WTC11 (cell line): ENCODE measurements at regions not wholly inside any gene's neighbourhood (a gene's known extent, or its start where the extent isn't known, plus 50 kb on each side); places are given as distances from the start of the nearest gene placed in this dataset.

Source experiments
- ATAC-seq: fragments of 200-7000 bp; cut with Tn5 transposase; 2 replicates; pipeline ENCODE4 v1.10.0; 2021; ENCODE audit warnings: mild to moderate bottlenecking, moderate library complexity
- CTCF ChIA-PET: fragments of 300-600 bp; sonication (Branson Sonifier 250); formaldehyde crosslinking; loops from one replicate; lab custom pipeline; 2021; ENCODE audit warnings: antibody characterized with exemption; lab: Charles Lee
- POLR2A ChIA-PET: fragments of 350-600 bp; sonication (Branson Sonifier 250); formaldehyde crosslinking; loops from one replicate; lab custom pipeline; 2021; ENCODE audit warnings: antibody characterized with exemption; lab: Charles Lee
- DNase-seq: peaks from one replicate; pipeline ENCODE4 v3.0.0; 2021; ENCODE audit warnings: low spot score
- H3K27ac Mint-ChIP-seq: 2 replicates; pipeline ENCODE4 v1.8.0; 2021; ENCODE audit warnings: mixed read lengths
- H3K27me3 Mint-ChIP-seq: 2 replicates; pipeline ENCODE4 v1.8.0; 2021; ENCODE audit warnings: low read depth, mild to moderate bottlenecking, moderate library complexity, mixed read lengths
- H3K36me3 Mint-ChIP-seq: 2 replicates; pipeline ENCODE4 v1.8.0; 2021; ENCODE audit warnings: mixed read lengths
- H3K4me1 Mint-ChIP-seq: 2 replicates; pipeline ENCODE4 v1.8.0; 2022; ENCODE audit warnings: mixed read lengths
- H3K4me3 Mint-ChIP-seq: 2 replicates; pipeline ENCODE4 v1.8.0; 2021; ENCODE audit warnings: mild to moderate bottlenecking, moderate library complexity, mixed read lengths
- H3K9me3 Mint-ChIP-seq: 2 replicates; pipeline ENCODE4 v1.8.0; 2021; ENCODE audit warnings: mixed read lengths
- CBFB ChIP-seq: sonication (generic); formaldehyde crosslinking; IDR thresholded peaks from 2 replicates; pipeline ENCODE4 v1.8.1; 2022; ENCODE audit warnings: mild to moderate bottlenecking, low read depth, missing genetic modification reagents
- CTCF ChIP-seq: fragments of 200-600 bp; IDR thresholded peaks from 2 replicates; pipeline ENCODE4 v1.8.0; 2022; ENCODE audit warnings: antibody characterized with exemption
- E2F1 ChIP-seq: sonication (generic); formaldehyde crosslinking; IDR thresholded peaks from 2 replicates; pipeline ENCODE4 v1.8.0; 2022; ENCODE audit warnings: mild to moderate bottlenecking, missing genetic modification reagents
- ELF4 ChIP-seq: sonication (generic); formaldehyde crosslinking; IDR thresholded peaks from 2 replicates; pipeline ENCODE4 v1.8.1; 2022; ENCODE audit warnings: low read depth, mild to moderate bottlenecking, moderate library complexity, missing genetic modification reagents
- ESRRA ChIP-seq: sonication (generic); formaldehyde crosslinking; IDR thresholded peaks from 2 replicates; pipeline ENCODE4 v1.8.1; 2022; ENCODE audit warnings: mild to moderate bottlenecking, missing genetic modification reagents, borderline replicate concordance
- ETV6 ChIP-seq: sonication (generic); formaldehyde crosslinking; IDR thresholded peaks from 2 replicates; pipeline ENCODE4 v1.8.1; 2022; ENCODE audit warnings: mild to moderate bottlenecking, missing genetic modification reagents
- GRHL2 ChIP-seq: fragments of 250-450 bp; sonication (Bioruptor Pico); IDR thresholded peaks from 2 replicates; pipeline ENCODE4 v1.8.0; 2022; ENCODE audit warnings: mild to moderate bottlenecking, moderate library complexity; ENCODE audit not compliant: insufficient replicate concordance, severe bottlenecking
- GTF2I ChIP-seq: fragments of 250-450 bp; sonication (Bioruptor Pico); conservative IDR thresholded peaks from 2 replicates; pipeline ENCODE4 v1.4.0; 2021; ENCODE audit warnings: mild to moderate bottlenecking
- JUN ChIP-seq: sonication (generic); formaldehyde crosslinking; IDR thresholded peaks from 2 replicates; pipeline ENCODE4 v1.8.0; 2023; ENCODE audit warnings: mild to moderate bottlenecking, missing genetic modification reagents
- NFE2L1 ChIP-seq: sonication (generic); formaldehyde crosslinking; IDR thresholded peaks from 2 replicates; pipeline ENCODE4 v1.8.1; 2023; ENCODE audit warnings: missing genetic modification reagents
- NR1H2 ChIP-seq: sonication (generic); formaldehyde crosslinking; IDR thresholded peaks from 2 replicates; pipeline ENCODE4 v1.9.0; 2021; ENCODE audit warnings: mild to moderate bottlenecking, moderate library complexity, missing genetic modification reagents
- SMAD3 ChIP-seq: sonication (generic); formaldehyde crosslinking; IDR thresholded peaks from 2 replicates; pipeline ENCODE4 v1.8.0; 2022; ENCODE audit warnings: missing genetic modification reagents, mild to moderate bottlenecking, borderline replicate concordance
- SOX15 ChIP-seq: fragments of 250-450 bp; sonication (Bioruptor Pico); IDR thresholded peaks from 2 replicates; pipeline ENCODE4 v1.9.0; 2021; ENCODE audit warnings: mild to moderate bottlenecking
- ZNF232 ChIP-seq: sonication (generic); formaldehyde crosslinking; IDR thresholded peaks from 2 replicates; pipeline ENCODE4 v1.8.0; 2022; ENCODE audit warnings: mild to moderate bottlenecking, missing genetic modification reagents
- ZNF317 ChIP-seq: sonication (generic); formaldehyde crosslinking; IDR thresholded peaks from 2 replicates; pipeline ENCODE4 v1.8.1; 2023; ENCODE audit warnings: low read depth, mild to moderate bottlenecking, moderate library complexity, missing genetic modification reagents, borderline replicate concordance
- ZNF512 ChIP-seq: sonication (generic); formaldehyde crosslinking; IDR thresholded peaks from 2 replicates; pipeline ENCODE4 v1.8.1; 2022; ENCODE audit warnings: missing genetic modification reagents, borderline replicate concordance
- ZNF532 ChIP-seq: fragments of 250-450 bp; sonication (Bioruptor Pico); IDR thresholded peaks from 2 replicates; pipeline ENCODE4 v1.9.0; 2021; ENCODE audit warnings: mild to moderate bottlenecking, borderline replicate concordance
- ZNF671 ChIP-seq: fragments of 250-450 bp; sonication (Bioruptor Pico); IDR thresholded peaks from 2 replicates; pipeline ENCODE4 v1.8.0; 2021; ENCODE audit warnings: mild to moderate bottlenecking

GRCh38 chr4:82260632-82261031 is 113.2 kb downstream of the HNRNPD start (continued):
- TF ChIP-seq SMAD3 (CRISPR knock-in tag), result no peak

- no peak for TF ChIP-seq NR1H2
- TF ChIP-seq GRHL2 (CRISPR knock-in tag), result no peak
- no peak for TF ChIP-seq NFE2L1
- no peak for TF ChIP-seq ELF4 (CRISPR knock-in tag)
- TF ChIP-seq SOX15, result no peak
- no peak for TF ChIP-seq ESRRA (CRISPR knock-in tag)
- TF ChIP-seq ETV6 (CRISPR knock-in tag), result no peak
- no peak for TF ChIP-seq ZNF317
- TF ChIP-seq ZNF512 (CRISPR knock-in tag), result no peak
- TF ChIP-seq ZNF671 (CRISPR knock-in tag), result no peak
- TF ChIP-seq GTF2I (CRISPR knock-in tag), result no peak
- TF ChIP-seq JUN, result no peak
- TF ChIP-seq ZNF532 (CRISPR knock-in tag), result no peak
- TF ChIP-seq ZNF232 (CRISPR knock-in tag), result no peak
- TF ChIP-seq E2F1 (CRISPR knock-in tag), result no peak
- no peak for TF ChIP-seq CTCF
- no peak for TF ChIP-seq CBFB
- H3K9me3 Mint-ChIP-seq, result peaks cover 4% of the 10 kb centered on the region; the same call in 1 of the 2 replicates
- CTCF ChIA-PET, result interaction anchor here (1.7 kb wide), 2 partner anchors 12 to 28 kb away, joined by 12 read pairs; no protein-coding TSS in a partner anchor
- H3K27ac Mint-ChIP-seq, result no peak overlapping the region
- H3K36me3 Mint-ChIP-seq, result no peaks in the 10 kb centered on the region
- no peak for ATAC-seq
- DNase-seq, result no peak
- POLR2A ChIA-PET, result no interaction called here
- H3K27me3 Mint-ChIP-seq, result no peaks in the 10 kb centered on the region
- H3K4me1 Mint-ChIP-seq, result no peaks in the 10 kb centered on the region
- H3K4me3 Mint-ChIP-seq, result no peak overlapping the region
Observed at GRCh38 chr4:82256718-82257117, 117.1 kb downstream of the HNRNPD start.
